ENCODE measurements at regions not wholly inside any gene's neighbourhood (a gene's known extent, or its start where the extent isn't known, plus 50 kb on each side); places are given as distances from the start of the nearest gene placed in this dataset.

- no peaks in the 10 kb centered on the region for H3K79me2 ChIP-seq (ENCODE audit: insufficient read depth, low read length)
- H2AFZ ChIP-seq (ENCODE audit: low read length) = no peak overlapping the region
- no peaks in the 10 kb centered on the region for H3K36me3 ChIP-seq (ENCODE audit: insufficient read depth, low read length)
- no peak overlapping the region for H3K4me2 ChIP-seq (ENCODE audit: low read length)
- no peaks in the 10 kb centered on the region for H4K20me1 ChIP-seq (ENCODE audit: insufficient read depth, low read length)
- H3K9me2 ChIP-seq (ENCODE audit: low read depth, low read length) = no peaks in the 10 kb centered on the region
- no peaks in the 10 kb centered on the region for H3K4me1 ChIP-seq (ENCODE audit: insufficient read depth, low read length, severe bottlenecking)
- no peak overlapping the region for H3K4me3 ChIP-seq (ENCODE audit: low read depth, low read length, poor library complexity, severe bottlenecking)
- H3F3A ChIP-seq (ENCODE audit: insufficient read depth, low read length) = no peaks in the 10 kb centered on the region
- H3K27me3 ChIP-seq (ENCODE audit: insufficient read depth, low read length) = no peaks in the 10 kb centered on the region
- peaks cover 6% of the 10 kb centered on the region; the same call in 1 of the 2 replicates for H3K9me3 ChIP-seq (ENCODE audit: low read length)
- H3K27ac ChIP-seq (ENCODE audit: low read depth, low read length, poor library complexity, severe bottlenecking) = no peak overlapping the region
- no peak overlapping the region for H3K9ac ChIP-seq (ENCODE audit: low read length)
- no peak for TF ChIP-seq CTCF (IDR thresholded peaks at IDR 0.05; ENCODE audit: low read length)
- TF ChIP-seq EZH2 (IDR thresholded peaks at IDR 0.05; ENCODE audit: borderline replicate concordance, low read length) = no peak
These were observed 50.2 kb upstream of the CCND2 start for GRCh38 chr12:4223273-4223845.

GRCh38 chr12:4221258-4221620 lies 52.3 kb upstream of the CCND2 start:
- H3K9me2 ChIP-seq (ENCODE audit: low read depth, low read length) = no peaks in the 10 kb centered on the region

DNA sequence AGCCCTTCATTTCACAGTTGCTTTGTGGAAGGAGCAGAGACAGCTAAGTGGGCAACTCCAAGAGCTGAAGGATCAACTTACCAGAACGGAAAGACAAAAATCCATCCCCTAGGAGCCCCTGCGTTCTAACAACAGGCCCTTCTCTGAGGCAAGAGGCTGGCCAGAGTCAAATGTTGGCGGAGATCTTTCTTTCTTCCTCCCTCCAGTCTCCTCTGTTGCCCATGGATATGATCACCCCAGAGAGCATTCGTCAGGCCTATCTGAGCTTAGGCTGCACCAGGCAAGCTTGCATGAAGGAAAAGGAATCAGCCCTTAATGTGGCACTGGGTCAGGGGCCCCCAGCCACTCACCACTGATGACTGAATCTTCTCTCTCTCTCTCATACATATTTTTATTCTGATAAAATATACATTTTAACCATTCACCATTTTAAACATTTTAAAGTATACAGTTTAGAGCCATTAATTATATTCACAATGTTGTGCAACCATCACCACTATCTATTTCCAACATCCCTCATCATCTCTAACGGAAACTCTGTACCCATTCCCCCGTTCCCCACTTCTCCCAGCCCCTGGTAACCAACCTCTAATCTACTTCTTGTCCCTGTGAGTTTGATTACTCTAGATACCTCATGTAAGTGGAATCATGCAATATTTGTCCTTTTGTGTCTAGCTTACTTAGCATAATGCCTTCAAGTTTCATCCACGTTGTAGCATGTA lies 52.9 kb upstream of the CCND2 start:
- TF ChIP-seq EZH2 (IDR thresholded peaks at IDR 0.05; ENCODE audit: borderline replicate concordance, low read length) (no peak), CTCF (IDR thresholded peaks at IDR 0.05; ENCODE audit: low read length) (no peak)
- Histone ChIP-seq H3F3A (ENCODE audit: insufficient read depth, low read length) (no peaks in the 10 kb centered on the region), H2AFZ (ENCODE audit: low read length) (no peak overlapping the region), H3K9me3 (ENCODE audit: low read length) (peaks cover 6% of the 10 kb centered on the region; the same call in 1 of the 2 replicates), H3K79me2 (ENCODE audit: insufficient read depth, low read length) (no peaks in the 10 kb centered on the region), H3K4me2 (ENCODE audit: low read length) (no peak overlapping the region), H3K4me3 (ENCODE audit: low read depth, low read length, poor library complexity, severe bottlenecking) (no peak overlapping the region), H3K27ac (ENCODE audit: low read depth, low read length, poor library complexity, severe bottlenecking) (no peak overlapping the region), H4K20me1 (ENCODE audit: insufficient read depth, low read length) (no peaks in the 10 kb centered on the region), H3K36me3 (ENCODE audit: insufficient read depth, low read length) (no peaks in the 10 kb centered on the region), H3K9me2 (ENCODE audit: low read depth, low read length) (no peaks in the 10 kb centered on the region), H3K9ac (ENCODE audit: low read length) (no peak overlapping the region), H3K4me1 (ENCODE audit: insufficient read depth, low read length, severe bottlenecking) (peaks cover 1% of the 10 kb centered on the region), H3K27me3 (ENCODE audit: insufficient read depth, low read length) (no peaks in the 10 kb centered on the region)

More at GRCh38 chr12:4221258-4221620, 52.3 kb upstream of the CCND2 start:
- H3K4me1 ChIP-seq (ENCODE audit: insufficient read depth, low read length, severe bottlenecking) = no peaks in the 10 kb centered on the region
- no peaks in the 10 kb centered on the region for H3F3A ChIP-seq (ENCODE audit: insufficient read depth, low read length)
- H3K36me3 ChIP-seq (ENCODE audit: insufficient read depth, low read length) = no peaks in the 10 kb centered on the region
- H3K27me3 ChIP-seq (ENCODE audit: insufficient read depth, low read length) = no peaks in the 10 kb centered on the region
- H3K27ac ChIP-seq (ENCODE audit: low read depth, low read length, poor library complexity, severe bottlenecking) = no peak overlapping the region
- H3K9ac ChIP-seq (ENCODE audit: low read length) = no peak overlapping the region
- no peak overlapping the region for H3K4me2 ChIP-seq (ENCODE audit: low read length)
- peaks cover 6% of the 10 kb centered on the region; the same call in 1 of the 2 replicates for H3K9me3 ChIP-seq (ENCODE audit: low read length)
- no peak overlapping the region for H2AFZ ChIP-seq (ENCODE audit: low read length)
- TF ChIP-seq EZH2 (IDR thresholded peaks at IDR 0.05; ENCODE audit: borderline replicate concordance, low read length) (no peak), CTCF (IDR thresholded peaks at IDR 0.05; ENCODE audit: low read length) (no peak)
- H3K79me2 ChIP-seq (ENCODE audit: insufficient read depth, low read length) = no peaks in the 10 kb centered on the region
- H3K4me3 ChIP-seq (ENCODE audit: low read depth, low read length, poor library complexity, severe bottlenecking) = no peak overlapping the region
- no peaks in the 10 kb centered on the region for H4K20me1 ChIP-seq (ENCODE audit: insufficient read depth, low read length)

All from OCI-LY1 (cell line).